GM18505 (cell line): ENCODE measurements at regions not wholly inside any gene's neighbourhood (a gene's known extent, or its start where the extent isn't known, plus 50 kb on each side); places are given as distances from the start of the nearest gene placed in this dataset.

ENCODE experiments used
- ATAC-seq: cut with Tn5 transposase; IDR thresholded peaks from one replicate; pipeline ENCODE4 v1.9.1; 2021; ENCODE audit not compliant: unreplicated experiment
- POLR2A ChIP-seq: IDR thresholded peaks from 4 replicates; pipeline ENCODE4 v1.6.1; 2011; ENCODE audit warnings: borderline replicate concordance; ENCODE audit not compliant: insufficient read depth, insufficient read length; ENCODE audit errors: extremely low read depth

- ATAC-seq = no peak
- TF ChIP-seq POLR2A = no peak
Observed at GRCh38 chr21:27129215-27129614, 162.3 kb upstream of the ADAMTS5 start.

- TF ChIP-seq POLR2A = no peak
- no peak for ATAC-seq
Observed at GRCh38 chr21:27126140-27126539, 159.3 kb upstream of the ADAMTS5 start.

- no peak for TF ChIP-seq POLR2A
- ATAC-seq = no peak
Observed at GRCh38 chr21:27122686-27123085, 155.8 kb upstream of the ADAMTS5 start.

DNA sequence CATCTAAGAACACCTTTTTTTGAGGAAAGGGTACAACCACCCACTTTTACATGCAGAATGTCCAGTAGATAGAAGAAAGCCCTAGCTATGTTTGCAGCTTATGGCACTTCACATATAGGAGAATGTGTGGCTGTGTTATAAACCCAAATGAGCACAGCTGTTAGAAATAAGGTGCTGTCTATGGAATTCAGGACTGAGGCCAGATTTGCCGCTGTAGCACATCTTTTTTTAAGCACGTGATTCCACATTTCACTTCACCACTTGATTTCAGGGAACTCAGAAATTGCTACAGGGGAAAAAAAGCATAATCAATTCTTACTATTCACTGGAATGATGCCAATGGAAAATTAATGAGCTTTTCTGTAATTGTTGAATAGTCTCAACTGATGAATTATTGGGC is 147.2 kb upstream of the ADAMTS5 start:
- TF ChIP-seq POLR2A = no peak

GRCh38 chr21:27112186-27112585 is 145.3 kb upstream of the ADAMTS5 start:
- no peak for ATAC-seq
- TF ChIP-seq POLR2A = no peak

More for the DNA sequence above, 147.2 kb upstream of the ADAMTS5 start:
- ATAC-seq = no peak

- ATAC-seq = no peak
- TF ChIP-seq POLR2A = no peak
Observed at GRCh38 chr21:27110956-27111355, 144.1 kb upstream of the ADAMTS5 start.

DNA sequence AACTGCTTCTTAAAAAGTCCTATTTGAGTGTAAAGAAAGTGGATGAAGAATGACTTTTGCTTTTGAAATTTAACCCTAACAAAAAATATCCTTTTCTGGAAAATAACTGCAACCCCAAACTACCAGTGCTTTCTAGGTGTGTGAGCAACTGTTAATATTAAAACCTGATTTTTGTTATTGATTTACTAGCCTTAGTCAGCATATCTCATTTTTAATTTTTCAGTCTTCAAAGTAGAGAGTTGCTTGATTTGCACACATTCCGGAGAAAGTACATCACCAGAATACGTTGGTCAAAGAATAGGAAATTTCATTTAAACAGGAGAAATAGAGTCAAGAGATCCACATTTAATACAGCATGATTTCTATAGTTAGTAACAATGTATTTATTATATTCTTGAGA is 141.8 kb upstream of the ADAMTS5 start:
- no peak for ATAC-seq
- no peak for TF ChIP-seq POLR2A

DNA sequence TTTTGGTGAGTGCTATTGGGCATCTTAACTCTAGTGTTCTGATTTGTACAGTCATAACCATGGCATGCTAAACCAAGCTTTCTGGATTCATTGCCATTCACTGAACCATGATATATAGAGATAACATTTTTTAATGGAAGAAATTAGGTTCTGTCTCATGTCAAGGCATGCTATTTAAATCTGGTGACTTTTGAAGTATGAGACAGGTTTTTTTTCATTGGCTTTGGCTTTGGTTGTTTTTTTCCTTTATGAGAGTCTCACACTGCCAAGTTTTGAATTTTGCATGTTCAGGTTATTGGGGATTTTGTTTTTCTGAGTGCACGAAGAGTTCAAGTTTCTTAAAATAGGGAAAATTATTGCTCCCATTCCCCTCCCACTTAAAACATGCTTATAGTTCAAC is 141.3 kb upstream of the ADAMTS5 start:
- ATAC-seq = no peak
- TF ChIP-seq POLR2A = no peak

DNA sequence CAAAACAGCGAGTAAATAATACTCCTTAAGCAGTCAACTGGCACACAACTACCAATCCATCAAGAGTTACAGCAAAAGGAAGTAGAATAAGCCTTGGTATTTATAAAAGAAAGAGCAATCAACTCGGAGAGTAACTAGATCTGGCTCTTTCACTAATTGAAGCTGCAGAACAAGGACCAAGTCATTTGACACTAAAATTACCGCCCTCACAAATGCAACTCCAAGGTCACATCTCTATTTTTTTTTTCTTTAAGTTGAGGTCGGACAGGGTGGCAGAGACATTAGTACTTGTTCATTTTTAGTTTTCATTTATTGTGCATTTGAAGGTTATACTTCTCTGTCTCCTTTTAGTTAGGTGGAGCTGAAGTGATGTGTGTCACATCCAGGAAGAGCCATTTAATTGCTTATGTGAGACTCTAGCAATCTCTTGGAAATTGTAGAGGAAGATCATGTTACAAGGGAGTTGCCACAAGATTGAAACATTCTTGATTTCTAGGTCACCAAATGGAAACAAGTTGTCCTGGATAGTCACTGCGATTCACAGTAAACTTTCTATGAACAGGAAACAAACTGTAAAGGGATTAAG is 138.1 kb upstream of the ADAMTS5 start:
- no peak for TF ChIP-seq POLR2A
- no peak for ATAC-seq

DNA sequence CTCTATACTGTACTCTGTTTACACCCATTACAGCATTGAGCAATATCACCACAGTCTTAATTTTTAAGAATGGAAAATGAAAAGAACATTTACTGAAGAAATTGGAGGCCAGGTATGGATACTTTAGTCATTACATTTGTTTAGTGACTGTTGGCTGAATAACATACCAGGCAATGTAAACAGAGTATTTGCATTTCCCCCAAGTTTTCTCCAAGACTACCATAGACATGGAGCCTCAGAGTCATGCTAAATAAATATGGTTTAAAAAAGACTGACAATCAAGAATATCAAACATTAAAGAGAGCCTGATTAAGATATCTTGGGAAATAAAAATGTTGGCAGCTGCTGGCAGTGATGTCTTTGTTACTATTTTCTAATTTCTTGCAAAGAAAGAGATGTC is 136.9 kb upstream of the ADAMTS5 start:
- no peak for ATAC-seq
- no peak for TF ChIP-seq POLR2A

GRCh38 chr21:27101523-27101922 is 134.6 kb upstream of the ADAMTS5 start:
- no peak for TF ChIP-seq POLR2A
- no peak for ATAC-seq

- no peak for TF ChIP-seq POLR2A
- ATAC-seq = no peak
Observed at GRCh38 chr21:27094184-27094948, 127.5 kb upstream of the ADAMTS5 start.

- no peak for TF ChIP-seq POLR2A
- ATAC-seq = no peak
Observed at GRCh38 chr21:27086630-27087029, 119.7 kb upstream of the ADAMTS5 start.

DNA sequence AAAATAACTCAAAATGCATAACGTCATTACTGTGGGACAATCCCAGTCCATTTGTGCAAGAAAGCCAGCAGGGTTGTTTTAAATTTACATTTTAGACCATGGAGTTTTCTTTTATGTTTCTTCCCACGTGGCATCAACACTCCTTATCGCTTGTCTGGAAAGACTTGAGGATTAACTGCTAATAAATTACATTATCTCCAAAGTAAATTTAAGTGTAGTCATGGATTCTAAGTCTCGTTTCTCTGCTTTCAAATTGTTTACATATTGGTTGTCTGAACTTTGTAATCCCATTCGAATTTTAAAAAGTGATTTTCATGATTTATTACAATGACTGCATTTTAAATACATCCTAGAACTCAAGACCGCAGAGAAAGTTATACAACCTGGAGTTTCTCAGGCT is 119.3 kb upstream of the ADAMTS5 start:
- no peak for TF ChIP-seq POLR2A
- ATAC-seq = no peak
